ENCODE measurements at regions not wholly inside any gene's neighbourhood (a gene's known extent, or its start where the extent isn't known, plus 50 kb on each side); places are given as distances from the start of the nearest gene placed in this dataset.

GRCh38 chr3:182715006-182715405, 78.3 kb upstream of the ATP11B start:
- DNase-seq: no peak
- TF ChIP-seq, protein P1, sequence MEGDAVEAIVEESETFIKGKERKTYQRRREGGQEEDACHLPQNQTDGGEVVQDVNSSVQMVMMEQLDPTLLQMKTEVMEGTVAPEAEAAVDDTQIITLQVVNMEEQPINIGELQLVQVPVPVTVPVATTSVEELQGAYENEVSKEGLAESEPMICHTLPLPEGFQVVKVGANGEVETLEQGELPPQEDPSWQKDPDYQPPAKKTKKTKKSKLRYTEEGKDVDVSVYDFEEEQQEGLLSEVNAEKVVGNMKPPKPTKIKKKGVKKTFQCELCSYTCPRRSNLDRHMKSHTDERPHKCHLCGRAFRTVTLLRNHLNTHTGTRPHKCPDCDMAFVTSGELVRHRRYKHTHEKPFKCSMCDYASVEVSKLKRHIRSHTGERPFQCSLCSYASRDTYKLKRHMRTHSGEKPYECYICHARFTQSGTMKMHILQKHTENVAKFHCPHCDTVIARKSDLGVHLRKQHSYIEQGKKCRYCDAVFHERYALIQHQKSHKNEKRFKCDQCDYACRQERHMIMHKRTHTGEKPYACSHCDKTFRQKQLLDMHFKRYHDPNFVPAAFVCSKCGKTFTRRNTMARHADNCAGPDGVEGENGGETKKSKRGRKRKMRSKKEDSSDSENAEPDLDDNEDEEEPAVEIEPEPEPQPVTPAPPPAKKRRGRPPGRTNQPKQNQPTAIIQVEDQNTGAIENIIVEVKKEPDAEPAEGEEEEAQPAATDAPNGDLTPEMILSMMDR (IDR thresholded peaks at IDR 0.05; ENCODE audit: low read depth, low read length, missing control alignments): no peak
- Histone ChIP-seq H3K27ac (no peak overlapping the region), H3K27me3 (replicated peaks) (no peaks in the 10 kb centered on the region), H3K36me3 (replicated peaks) (no peaks in the 10 kb centered on the region), H3K4me3 (ENCODE audit: low read depth, low read length) (no peak overlapping the region)
- in situ Hi-C loops (cut with HindIII; ENCODE audit: low pct_ligation_motif_present, low sequenced_read_pairs): no loop called here

DNA sequence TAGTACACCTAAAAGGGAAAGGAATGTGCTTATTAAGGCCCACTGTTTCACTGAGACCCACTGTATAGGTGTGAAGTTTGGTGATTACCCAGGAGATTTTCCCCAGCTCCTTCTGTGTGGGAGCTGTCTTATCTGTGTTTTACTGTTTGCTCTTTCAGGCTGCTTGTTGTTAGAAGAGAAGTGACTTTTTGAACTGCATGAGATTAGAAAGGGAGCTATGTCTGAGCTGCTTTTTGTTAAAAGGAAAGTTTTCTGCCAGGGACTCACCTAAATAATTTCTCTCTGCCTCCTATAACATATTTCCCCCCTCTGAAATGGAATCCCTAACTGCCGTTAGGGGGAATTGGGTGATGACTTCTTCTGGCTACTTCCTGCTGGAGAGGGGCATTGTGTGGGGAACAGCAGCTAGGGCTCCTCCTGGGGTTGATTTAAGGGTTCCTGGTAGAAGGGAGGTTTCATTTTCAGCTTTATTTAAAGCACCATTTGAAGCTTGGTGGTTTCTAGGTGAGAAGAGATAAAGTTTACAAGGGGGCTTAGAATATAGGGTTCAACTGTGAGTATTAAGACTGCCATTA, 77.1 kb upstream of the ATP11B start:
- no peak overlapping the region for H3K4me3 ChIP-seq (ENCODE audit: low read depth, low read length)
- H3K27ac ChIP-seq: no peak overlapping the region
- TF ChIP-seq, protein P1 (IDR thresholded peaks at IDR 0.05; ENCODE audit: low read depth, low read length, missing control alignments): no peak
- in situ Hi-C loops (cut with HindIII; ENCODE audit: low pct_ligation_motif_present, low sequenced_read_pairs): no loop called here
- H3K27me3 ChIP-seq (replicated peaks): no peaks in the 10 kb centered on the region
- DNase-seq: no peak
- no peaks in the 10 kb centered on the region for H3K36me3 ChIP-seq (replicated peaks)

GRCh38 chr3:182717216-182717615, 76.1 kb upstream of the ATP11B start:
- H3K36me3 ChIP-seq (replicated peaks): no peaks in the 10 kb centered on the region
- no peaks in the 10 kb centered on the region for H3K27me3 ChIP-seq (replicated peaks)
- H3K27ac ChIP-seq: no peak overlapping the region
- no peak overlapping the region for H3K4me3 ChIP-seq (ENCODE audit: low read depth, low read length)
- no peak for DNase-seq
- TF ChIP-seq, protein P1 (IDR thresholded peaks at IDR 0.05; ENCODE audit: low read depth, low read length, missing control alignments): no peak
- in situ Hi-C loops (cut with HindIII; ENCODE audit: low pct_ligation_motif_present, low sequenced_read_pairs): no loop called here

GRCh38 chr3:182722907-182723306, 70.4 kb upstream of the ATP11B start:
- Histone ChIP-seq H3K36me3 (replicated peaks) (no peaks in the 10 kb centered on the region), H3K27me3 (replicated peaks) (no peaks in the 10 kb centered on the region), H3K4me3 (ENCODE audit: low read depth, low read length) (no peak overlapping the region), H3K27ac (no peak overlapping the region)
- TF ChIP-seq, protein P1 (IDR thresholded peaks at IDR 0.05; ENCODE audit: low read depth, low read length, missing control alignments): no peak
- no peak for DNase-seq
- in situ Hi-C loops (cut with HindIII; ENCODE audit: low pct_ligation_motif_present, low sequenced_read_pairs): no loop called here

DNA sequence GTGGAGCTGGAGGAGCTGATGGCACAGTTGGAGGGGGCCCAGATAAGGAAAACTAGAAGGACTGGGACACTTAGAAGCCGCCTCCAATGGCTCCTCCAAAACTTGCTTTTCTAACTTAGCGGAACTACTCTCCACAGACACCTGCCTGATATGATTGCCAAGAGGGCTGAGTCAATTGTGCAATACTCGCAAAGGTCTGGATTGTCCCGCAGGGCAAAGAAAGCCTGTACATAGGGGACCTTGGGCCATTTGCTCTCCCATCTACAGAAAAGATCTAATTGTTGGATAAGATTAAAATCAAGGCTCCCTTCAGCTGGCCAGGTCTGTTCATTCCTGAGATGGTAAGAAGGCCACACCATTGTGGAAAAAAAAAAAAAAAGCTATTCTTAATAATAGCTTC, 69.7 kb upstream of the ATP11B start:
- H3K36me3 ChIP-seq (replicated peaks): no peaks in the 10 kb centered on the region
- TF ChIP-seq, protein P1 (IDR thresholded peaks at IDR 0.05; ENCODE audit: low read depth, low read length, missing control alignments): no peak
- no peaks in the 10 kb centered on the region for H3K27me3 ChIP-seq (replicated peaks)
- no peak for DNase-seq
- no peak overlapping the region for H3K27ac ChIP-seq
- H3K4me3 ChIP-seq (ENCODE audit: low read depth, low read length): no peak overlapping the region
- in situ Hi-C loops (cut with HindIII; ENCODE audit: low pct_ligation_motif_present, low sequenced_read_pairs): no loop called here
